Neural crest cell (in vitro differentiated cells): ENCODE measurements at regions not wholly inside any gene's neighbourhood (a gene's known extent, or its start where the extent isn't known, plus 50 kb on each side); places are given as distances from the start of the nearest gene placed in this dataset.

ENCODE experiments used
- DNase-seq: peaks from one replicate; pipeline ENCODE4 v3.0.0; 2021; ENCODE audit warnings: low read depth, mixed read lengths, low spot score
- H3K27ac Mint-ChIP-seq: one replicate; pipeline ENCODE4 v1.8.0; 2021; ENCODE audit warnings: mild to moderate bottlenecking, mixed read lengths; ENCODE audit not compliant: unreplicated experiment
- H3K27me3 Mint-ChIP-seq: 2 replicates; pipeline ENCODE4 v1.8.0; 2021; ENCODE audit warnings: low read depth, mild to moderate bottlenecking, mixed read lengths
- H3K36me3 Mint-ChIP-seq: 2 replicates; pipeline ENCODE4 v1.8.0; 2021; ENCODE audit warnings: low read depth, mild to moderate bottlenecking, mixed read lengths
- H3K4me1 Mint-ChIP-seq: 2 replicates; pipeline ENCODE4 v1.8.0; 2021; ENCODE audit warnings: mixed read lengths
- H3K4me3 Mint-ChIP-seq: one replicate; pipeline ENCODE4 v1.8.0; 2021; ENCODE audit warnings: mild to moderate bottlenecking, mixed read lengths
- H3K9me3 Mint-ChIP-seq: 2 replicates; pipeline ENCODE4 v1.8.0; 2021; ENCODE audit warnings: mixed read lengths
- TF ChIP-seq, protein P1 (sequence below): fragments of 200-600 bp; sonication (generic); conservative IDR thresholded peaks from 2 replicates; pipeline ENCODE4 v1.5.0; 2021; ENCODE audit warnings: antibody characterized with exemption, mild to moderate bottlenecking

DNA sequence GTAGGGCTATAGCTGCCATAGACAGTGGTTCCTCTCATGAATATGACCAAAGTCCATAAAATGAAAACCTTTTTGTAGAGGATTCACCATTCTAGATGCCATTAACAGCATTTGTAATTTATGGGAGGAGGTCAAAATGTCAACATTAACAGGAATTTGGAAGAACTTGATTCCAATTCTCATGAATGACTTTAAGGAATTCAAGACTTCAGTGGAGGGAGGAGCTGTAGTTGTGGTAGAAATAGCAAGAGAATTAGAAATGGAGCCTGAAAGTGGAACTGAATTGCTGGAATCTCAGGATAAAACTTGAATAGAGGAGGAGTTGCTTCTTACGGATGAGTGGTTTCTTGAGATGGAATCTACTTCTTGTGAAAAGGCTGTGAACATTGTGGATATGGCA lies 65.4 kb upstream of the ESRRG start:
- H3K27ac Mint-ChIP-seq = no peak overlapping the region
- H3K4me1 Mint-ChIP-seq = peaks cover 12% of the 10 kb centered on the region
- H3K9me3 Mint-ChIP-seq = peaks cover 5% of the 10 kb centered on the region
- no peak for DNase-seq
- no peak overlapping the region for H3K4me3 Mint-ChIP-seq
- H3K36me3 Mint-ChIP-seq = no peaks in the 10 kb centered on the region
- no peaks in the 10 kb centered on the region for H3K27me3 Mint-ChIP-seq
- TF ChIP-seq, protein P1, sequence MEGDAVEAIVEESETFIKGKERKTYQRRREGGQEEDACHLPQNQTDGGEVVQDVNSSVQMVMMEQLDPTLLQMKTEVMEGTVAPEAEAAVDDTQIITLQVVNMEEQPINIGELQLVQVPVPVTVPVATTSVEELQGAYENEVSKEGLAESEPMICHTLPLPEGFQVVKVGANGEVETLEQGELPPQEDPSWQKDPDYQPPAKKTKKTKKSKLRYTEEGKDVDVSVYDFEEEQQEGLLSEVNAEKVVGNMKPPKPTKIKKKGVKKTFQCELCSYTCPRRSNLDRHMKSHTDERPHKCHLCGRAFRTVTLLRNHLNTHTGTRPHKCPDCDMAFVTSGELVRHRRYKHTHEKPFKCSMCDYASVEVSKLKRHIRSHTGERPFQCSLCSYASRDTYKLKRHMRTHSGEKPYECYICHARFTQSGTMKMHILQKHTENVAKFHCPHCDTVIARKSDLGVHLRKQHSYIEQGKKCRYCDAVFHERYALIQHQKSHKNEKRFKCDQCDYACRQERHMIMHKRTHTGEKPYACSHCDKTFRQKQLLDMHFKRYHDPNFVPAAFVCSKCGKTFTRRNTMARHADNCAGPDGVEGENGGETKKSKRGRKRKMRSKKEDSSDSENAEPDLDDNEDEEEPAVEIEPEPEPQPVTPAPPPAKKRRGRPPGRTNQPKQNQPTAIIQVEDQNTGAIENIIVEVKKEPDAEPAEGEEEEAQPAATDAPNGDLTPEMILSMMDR = no peak

- no peaks in the 10 kb centered on the region for H3K36me3 Mint-ChIP-seq
- H3K4me1 Mint-ChIP-seq = peaks cover 12% of the 10 kb centered on the region
- no peaks in the 10 kb centered on the region for H3K27me3 Mint-ChIP-seq
- no peak overlapping the region for H3K27ac Mint-ChIP-seq
- peaks cover 5% of the 10 kb centered on the region for H3K9me3 Mint-ChIP-seq
- H3K4me3 Mint-ChIP-seq = no peak overlapping the region
- TF ChIP-seq, protein P1 = no peak
- no peak for DNase-seq
Measured at GRCh38 chr1:216785737-216786136, 62.5 kb upstream of the ESRRG start.

DNA sequence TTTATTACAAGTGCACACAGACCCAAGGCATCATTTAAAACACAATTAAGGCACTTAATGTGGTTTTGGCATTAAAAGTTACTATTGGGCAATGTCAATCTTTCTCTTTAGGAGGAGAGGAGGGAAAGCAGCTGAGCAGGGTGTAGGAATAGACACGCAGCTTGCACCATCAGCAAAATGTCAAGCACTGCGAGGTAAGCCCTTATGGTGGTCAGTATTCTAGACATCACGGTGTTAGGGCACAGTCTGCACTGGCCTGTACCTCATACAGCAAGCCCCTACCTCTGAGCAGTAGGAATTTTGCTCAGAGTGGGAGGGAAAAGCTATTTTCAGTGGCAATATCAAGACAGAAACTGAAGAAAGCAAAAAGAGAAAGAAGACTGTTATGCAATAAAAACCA lies 62.0 kb upstream of the ESRRG start:
- TF ChIP-seq, protein P1 = no peak
- Mint-ChIP-seq H3K36me3 (no peaks in the 10 kb centered on the region), H3K4me3 (no peak overlapping the region), H3K9me3 (peaks cover 5% of the 10 kb centered on the region), H3K27ac (no peak overlapping the region), H3K4me1 (peaks cover 12% of the 10 kb centered on the region), H3K27me3 (no peaks in the 10 kb centered on the region)
- DNase-seq = no peak

DNA sequence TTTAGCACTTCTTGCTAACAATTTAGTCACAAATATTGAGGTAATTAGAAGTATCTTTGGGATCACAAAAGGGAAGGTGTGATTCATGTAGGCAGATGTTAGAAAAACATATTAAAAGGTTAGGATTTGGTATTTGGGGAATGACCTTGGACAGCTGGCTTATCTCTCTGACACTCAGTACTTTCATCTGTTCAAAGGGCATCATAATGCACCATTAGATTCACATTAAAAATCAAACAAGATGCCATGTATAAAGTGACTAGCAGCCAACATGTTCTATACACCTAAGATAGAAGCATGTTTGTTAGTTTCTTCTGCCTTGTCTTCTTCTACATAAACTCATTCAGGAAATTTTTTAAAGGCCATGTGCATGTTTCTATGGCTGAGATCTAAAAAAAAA lies 56.5 kb upstream of the ESRRG start:
- no peak for DNase-seq
- TF ChIP-seq, protein P1 = no peak
- H3K4me1 Mint-ChIP-seq = peaks cover 4% of the 10 kb centered on the region
- H3K27ac Mint-ChIP-seq = no peak overlapping the region
- H3K4me3 Mint-ChIP-seq = no peak overlapping the region
- H3K27me3 Mint-ChIP-seq = no peaks in the 10 kb centered on the region
- H3K9me3 Mint-ChIP-seq = peaks cover 13% of the 10 kb centered on the region
- H3K36me3 Mint-ChIP-seq = no peaks in the 10 kb centered on the region

- TF ChIP-seq, protein P1 = no peak
- Mint-ChIP-seq H3K4me3 (no peak overlapping the region), H3K27me3 (no peaks in the 10 kb centered on the region), H3K36me3 (no peaks in the 10 kb centered on the region), H3K4me1 (peaks cover 4% of the 10 kb centered on the region), H3K9me3 (peaks cover 13% of the 10 kb centered on the region), H3K27ac (no peak overlapping the region)
- DNase-seq = no peak
Measured at GRCh38 chr1:216778737-216779136, 55.5 kb upstream of the ESRRG start.

- DNase-seq = no peak
- H3K4me1 Mint-ChIP-seq = peaks cover 4% of the 10 kb centered on the region
- TF ChIP-seq, protein P1 = no peak
- H3K27ac Mint-ChIP-seq = no peak overlapping the region
- H3K27me3 Mint-ChIP-seq = no peaks in the 10 kb centered on the region
- no peaks in the 10 kb centered on the region for H3K36me3 Mint-ChIP-seq
- H3K4me3 Mint-ChIP-seq = no peak overlapping the region
- H3K9me3 Mint-ChIP-seq = peaks cover 13% of the 10 kb centered on the region
Measured at GRCh38 chr1:216777148-216777547, 53.9 kb upstream of the ESRRG start.
